Esophagus muscularis mucosa (tissue), 4 donors: ENCODE measurements at regions not wholly inside any gene's neighbourhood (a gene's known extent, or its start where the extent isn't known, plus 50 kb on each side); places are given as distances from the start of the nearest gene placed in this dataset.

Experiments used
- DNase-seq: peaks from one replicate; pipeline ENCODE4 v3.0.0-alpha.2; 2017; ENCODE audit errors: extremely low spot score
- H3K27ac ChIP-seq, 4 donors: fragments of 200-600 bp; sonication (generic); replicated peaks in 1 of 4; 1 replicate in 3 of 4; 2 replicates in 1 of 4; pipeline ENCODE4 v1.5.1; 2016 to 2019; ENCODE audit warnings: mild to moderate bottlenecking in 1 of 4
- H3K27me3 ChIP-seq, 4 donors: fragments of 200-600 bp; sonication (generic); one replicate each; pipeline versions ENCODE4 v1.5.1 to v1.6.0; 2016 to 2019
- H3K36me3 ChIP-seq, 4 donors: fragments of 200-600 bp; sonication (generic); one replicate each; pipeline ENCODE4 v1.5.1; 2016 to 2019
- H3K4me1 ChIP-seq, 4 donors: fragments of 200-600 bp; sonication (generic); one replicate each; pipeline ENCODE4 v1.5.1; 2016 to 2019
- H3K4me3 ChIP-seq, 4 donors: fragments of 200-600 bp; sonication (generic); 1 replicate in 2 of 4; 2 replicates in 2 of 4; pipeline ENCODE4 v1.5.1; 2016 to 2019; ENCODE audit warnings: mild to moderate bottlenecking in 4 of 4, moderate library complexity in 1 of 4
- H3K9me3 ChIP-seq, 4 donors: fragments of 200-600 bp; sonication (generic); 1 replicate in 3 of 4; 2 replicates in 1 of 4; pipeline ENCODE4 v1.5.1; 2016 to 2019
- CTCF ChIP-seq, 3 experiments: fragments of 200-600 bp in 2 of 3; fragments of 450-650 bp in 1 of 3; sonication (generic) in 2 of 3; IDR thresholded peaks; one replicate each; pipeline ENCODE4 v1.5.1; 2017 to 2019; ENCODE audit warnings: antibody characterized with exemption in 3 of 3, mild to moderate bottlenecking in 2 of 3, moderate library complexity in 1 of 3
- EP300 ChIP-seq: sonication (generic); formaldehyde crosslinking; IDR thresholded peaks from one replicate; pipeline ENCODE4 v1.6.1; 2017; ENCODE audit warnings: antibody characterized with exemption
- POLR2A ChIP-seq: fragments of 450-650 bp; IDR thresholded peaks from one replicate; pipeline ENCODE4 v1.6.1; 2017; ENCODE audit warnings: antibody characterized with exemption, moderate library complexity, mild to moderate bottlenecking, low read depth
- POLR2AphosphoS5 ChIP-seq, 2 donors: sonication (generic); formaldehyde crosslinking; IDR thresholded peaks; one replicate each; pipeline ENCODE4 v1.6.1; 2017; ENCODE audit warnings: antibody characterized with exemption in 2 of 2
- WGBS: methylation state at CpG from one replicate; pipeline ENCODE4 v1.1.5; 2018; 5-methylcytosine and 5-hydroxymethylcytosine counted together
- intact Hi-C: fragments of 100-400 bp; cut with DNase I; formaldehyde crosslinking; loops from one replicate; pipeline ENCODE4 v1.15.1; 2023

- no peak for DNase-seq
- Histone ChIP-seq H3K4me1 (no peaks in the 10 kb centered on the region), H3K27me3 (peaks cover 0 to 35% (median 0%) of the 10 kb centered on the region in 4 donors), H3K9me3 (no peaks in the 10 kb centered on the region), H3K4me3 (no peak overlapping the region), H3K27ac (no peak overlapping the region), H3K36me3 (no peaks in the 10 kb centered on the region)
- TF ChIP-seq POLR2AphosphoS5 (IDR thresholded peaks at IDR 0.05) (no peak), POLR2A (no peak)
- WGBS, result 77% methylated on average over 11 of the region's 13 CpGs
- intact Hi-C loops, result no loop called here
These were observed 121.4 kb upstream of the ZBTB40 start for GRCh38 chr1:22330092-22330759.

- no peaks in the 10 kb centered on the region for H3K9me3 ChIP-seq
- intact Hi-C loops, result no loop called here
- peaks cover 0 to 40% (median 0%) of the 10 kb centered on the region in 4 donors for H3K27me3 ChIP-seq
- no peak overlapping the region for H3K4me3 ChIP-seq
- no peak overlapping the region for H3K27ac ChIP-seq
- H3K36me3 ChIP-seq, result no peaks in the 10 kb centered on the region
- 78% methylated on average over 1 of the region's 1 CpG for WGBS
- H3K4me1 ChIP-seq, result no peaks in the 10 kb centered on the region
- no peak for TF ChIP-seq CTCF (IDR thresholded peaks at IDR 0.05)
- no peak for TF ChIP-seq POLR2AphosphoS5 (IDR thresholded peaks at IDR 0.05)
- TF ChIP-seq EP300, result no peak
- TF ChIP-seq POLR2A, result no peak
- no peak for DNase-seq
These were observed 120.9 kb upstream of the ZBTB40 start for GRCh38 chr1:22330760-22331119.

- H3K9me3 ChIP-seq, result no peaks in the 10 kb centered on the region
- TF ChIP-seq POLR2AphosphoS5 (IDR thresholded peaks at IDR 0.05) (no peak), CTCF (IDR thresholded peaks at IDR 0.05) (no peak), POLR2A (no peak), EP300 (no peak)
- WGBS, result 76% methylated on average over 11 of the region's 17 CpGs
- H3K36me3 ChIP-seq, result no peaks in the 10 kb centered on the region
- H3K27ac ChIP-seq, result no peak overlapping the region
- intact Hi-C loops, result no loop called here
- H3K4me3 ChIP-seq, result no peak overlapping the region
- H3K4me1 ChIP-seq, result no peaks in the 10 kb centered on the region
- DNase-seq, result no peak
- peaks cover 0 to 42% (median 0%) of the 10 kb centered on the region in 4 donors for H3K27me3 ChIP-seq
These were observed 119.8 kb upstream of the ZBTB40 start for GRCh38 chr1:22331618-22332423.

GRCh38 chr1:22332424-22332717 is 119.3 kb upstream of the ZBTB40 start:
- Histone ChIP-seq H3K4me1 (no peaks in the 10 kb centered on the region), H3K36me3 (no peaks in the 10 kb centered on the region), H3K4me3 (no peak overlapping the region), H3K27me3 (peaks cover 0 to 42% (median 0%) of the 10 kb centered on the region in 4 donors), H3K9me3 (no peaks in the 10 kb centered on the region), H3K27ac (no peak overlapping the region)
- no peak for DNase-seq
- intact Hi-C loops, result no loop called here
- WGBS, result 54% methylated on average over 4 of the region's 4 CpGs
- TF ChIP-seq POLR2A (no peak), POLR2AphosphoS5 (IDR thresholded peaks at IDR 0.05) (no peak), CTCF (IDR thresholded peaks at IDR 0.05) (no peak), EP300 (no peak)

- Histone ChIP-seq H3K27ac (no peak overlapping the region), H3K9me3 (no peaks in the 10 kb centered on the region), H3K4me1 (no peaks in the 10 kb centered on the region), H3K4me3 (no peak overlapping the region), H3K36me3 (no peaks in the 10 kb centered on the region), H3K27me3 (peaks cover 0 to 47% (median 0%) of the 10 kb centered on the region in 4 donors)
- TF ChIP-seq POLR2A, result no peak
- no peak for TF ChIP-seq POLR2AphosphoS5 (IDR thresholded peaks at IDR 0.05)
- no peak for TF ChIP-seq CTCF (IDR thresholded peaks at IDR 0.05)
- no peak for TF ChIP-seq EP300
- intact Hi-C loops, result no loop called here
- WGBS, result 70% methylated on average over 6 of the region's 6 CpGs
- DNase-seq, result no peak
These were observed 118.7 kb upstream of the ZBTB40 start for GRCh38 chr1:22332795-22333499.
